ENCODE measurements at regions not wholly inside any gene's neighbourhood (a gene's known extent, or its start where the extent isn't known, plus 50 kb on each side); places are given as distances from the start of the nearest gene placed in this dataset.
"Not testable (repeated sequence)": the region's sequence is repeated elsewhere in the genome, so short reads cannot be mapped to it uniquely, and the experiment has no call there.

GRCh38 chr1:143833376-143833775 lies 138.4 kb downstream of the FAM72C start:
- not testable (repeated sequence) for TF ChIP-seq POLR2A (IDR thresholded peaks at IDR 0.05); CTCF (IDR thresholded peaks at IDR 0.05 in 4 of 5, conservative IDR thresholded peaks at IDR 0.05 in 1 of 5)

Data from gastrocnemius medialis (tissue), 4 donors.